ENCODE measurements at regions not wholly inside any gene's neighbourhood (a gene's known extent, or its start where the extent isn't known, plus 50 kb on each side); places are given as distances from the start of the nearest gene placed in this dataset.

DNA sequence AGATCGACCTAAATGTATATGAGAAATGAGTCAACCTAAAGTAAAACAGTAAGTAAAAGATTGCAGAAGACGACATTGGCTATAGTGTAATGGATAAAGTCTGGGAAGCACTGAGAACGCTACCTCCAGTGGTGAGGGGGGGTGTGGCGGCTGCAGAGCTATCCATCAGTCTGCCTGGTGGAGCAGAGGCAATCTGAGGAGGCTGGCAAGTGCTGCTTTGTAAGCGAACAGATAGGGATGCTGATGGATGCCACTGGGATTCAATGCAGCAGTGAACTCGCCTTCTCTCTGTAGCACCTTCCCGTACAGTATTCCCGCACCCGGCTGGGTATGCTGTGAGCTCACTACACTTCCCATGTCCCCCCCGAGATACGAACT is 261.5 kb downstream of the NSG2 start:
- ATAC-seq = no peak
- TF ChIP-seq PPARA (CRISPR knock-in tag; IDR thresholded peaks at IDR 0.05; ENCODE audit: borderline replicate concordance) (no peak), ISL1 (CRISPR knock-in tag; IDR thresholded peaks at IDR 0.05) (no peak), ZNF565 (CRISPR knock-in tag; conservative IDR thresholded peaks at IDR 0.05; ENCODE audit: low read depth) (no peak), ZNF8 (CRISPR knock-in tag; IDR thresholded peaks at IDR 0.05) (no peak)
- TF ChIP-seq, protein P1, sequence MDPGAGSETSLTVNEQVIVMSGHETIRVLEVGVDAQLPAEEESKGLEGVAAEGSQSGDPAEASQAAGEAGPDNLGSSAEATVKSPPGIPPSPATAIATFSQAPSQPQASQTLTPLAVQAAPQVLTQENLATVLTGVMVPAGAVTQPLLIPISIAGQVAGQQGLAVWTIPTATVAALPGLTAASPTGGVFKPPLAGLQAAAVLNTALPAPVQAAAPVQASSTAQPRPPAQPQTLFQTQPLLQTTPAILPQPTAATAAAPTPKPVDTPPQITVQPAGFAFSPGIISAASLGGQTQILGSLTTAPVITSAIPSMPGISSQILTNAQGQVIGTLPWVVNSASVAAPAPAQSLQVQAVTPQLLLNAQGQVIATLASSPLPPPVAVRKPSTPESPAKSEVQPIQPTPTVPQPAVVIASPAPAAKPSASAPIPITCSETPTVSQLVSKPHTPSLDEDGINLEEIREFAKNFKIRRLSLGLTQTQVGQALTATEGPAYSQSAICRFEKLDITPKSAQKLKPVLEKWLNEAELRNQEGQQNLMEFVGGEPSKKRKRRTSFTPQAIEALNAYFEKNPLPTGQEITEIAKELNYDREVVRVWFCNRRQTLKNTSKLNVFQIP (CRISPR knock-in tag; IDR thresholded peaks at IDR 0.05; ENCODE audit: borderline replicate concordance, low read depth) = no peak

DNA sequence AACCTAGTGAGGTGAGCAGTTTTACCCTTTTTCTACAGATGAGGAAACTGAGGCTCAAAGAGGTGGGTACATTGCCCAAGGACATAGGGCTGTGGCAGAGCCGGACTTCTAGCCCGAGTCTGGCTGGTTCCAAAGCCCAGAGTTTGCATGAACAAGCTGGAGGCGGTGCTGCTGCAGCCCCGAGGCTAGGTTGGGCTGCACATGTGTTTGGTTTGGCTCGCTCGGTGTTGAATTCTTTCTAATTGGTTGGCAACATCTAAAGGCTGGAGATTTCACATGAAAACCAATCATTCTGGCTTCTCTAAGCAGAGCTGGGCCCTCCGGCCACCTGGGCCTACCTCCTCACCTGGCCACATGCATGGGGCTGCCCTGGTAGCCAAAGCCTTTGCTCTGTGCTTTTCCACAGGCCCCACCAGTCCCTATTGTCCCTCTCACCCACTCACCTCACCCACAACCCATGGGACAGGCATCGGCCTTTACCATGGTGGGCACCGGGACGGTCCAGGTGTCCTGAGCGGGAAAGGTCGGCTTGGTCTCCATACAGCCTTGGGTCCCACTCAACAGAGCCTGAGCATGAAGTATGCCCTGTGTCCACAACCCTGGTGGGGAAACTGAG is 262.3 kb downstream of the NSG2 start:
- no peak for TF ChIP-seq ZFP30 (CRISPR knock-in tag; IDR thresholded peaks at IDR 0.05)
- no peak for TF ChIP-seq ZNF8 (CRISPR knock-in tag; IDR thresholded peaks at IDR 0.05)
- no peak for TF ChIP-seq CREB5 (CRISPR knock-in tag; IDR thresholded peaks at IDR 0.05; ENCODE audit: low read depth)
- TF ChIP-seq RARB (CRISPR knock-in tag; IDR thresholded peaks at IDR 0.05) = no peak
- no peak for TF ChIP-seq ZNF70 (CRISPR knock-in tag; IDR thresholded peaks at IDR 0.05)
- TF ChIP-seq TCF4 (CRISPR knock-in tag; IDR thresholded peaks at IDR 0.05; ENCODE audit: borderline replicate concordance) = no peak
- TF ChIP-seq SNAI2 (CRISPR knock-in tag; IDR thresholded peaks at IDR 0.05) = no peak
- TF ChIP-seq ZFP3 (CRISPR knock-in tag; IDR thresholded peaks at IDR 0.05) = no peak
- TF ChIP-seq ESRRG (CRISPR knock-in tag; IDR thresholded peaks at IDR 0.05) = no peak
- no peak for TF ChIP-seq ZC3H10 (CRISPR knock-in tag; IDR thresholded peaks at IDR 0.05)
- no peak for TF ChIP-seq PPARA (CRISPR knock-in tag; IDR thresholded peaks at IDR 0.05; ENCODE audit: borderline replicate concordance)
- no peak for TF ChIP-seq TOX (CRISPR knock-in tag; IDR thresholded peaks at IDR 0.05; ENCODE audit: borderline replicate concordance)
- no peak for TF ChIP-seq ZNF565 (CRISPR knock-in tag; conservative IDR thresholded peaks at IDR 0.05; ENCODE audit: low read depth)
- TF ChIP-seq CSRNP3 (CRISPR knock-in tag; IDR thresholded peaks at IDR 0.05) = no peak
- TF ChIP-seq, protein P2, sequence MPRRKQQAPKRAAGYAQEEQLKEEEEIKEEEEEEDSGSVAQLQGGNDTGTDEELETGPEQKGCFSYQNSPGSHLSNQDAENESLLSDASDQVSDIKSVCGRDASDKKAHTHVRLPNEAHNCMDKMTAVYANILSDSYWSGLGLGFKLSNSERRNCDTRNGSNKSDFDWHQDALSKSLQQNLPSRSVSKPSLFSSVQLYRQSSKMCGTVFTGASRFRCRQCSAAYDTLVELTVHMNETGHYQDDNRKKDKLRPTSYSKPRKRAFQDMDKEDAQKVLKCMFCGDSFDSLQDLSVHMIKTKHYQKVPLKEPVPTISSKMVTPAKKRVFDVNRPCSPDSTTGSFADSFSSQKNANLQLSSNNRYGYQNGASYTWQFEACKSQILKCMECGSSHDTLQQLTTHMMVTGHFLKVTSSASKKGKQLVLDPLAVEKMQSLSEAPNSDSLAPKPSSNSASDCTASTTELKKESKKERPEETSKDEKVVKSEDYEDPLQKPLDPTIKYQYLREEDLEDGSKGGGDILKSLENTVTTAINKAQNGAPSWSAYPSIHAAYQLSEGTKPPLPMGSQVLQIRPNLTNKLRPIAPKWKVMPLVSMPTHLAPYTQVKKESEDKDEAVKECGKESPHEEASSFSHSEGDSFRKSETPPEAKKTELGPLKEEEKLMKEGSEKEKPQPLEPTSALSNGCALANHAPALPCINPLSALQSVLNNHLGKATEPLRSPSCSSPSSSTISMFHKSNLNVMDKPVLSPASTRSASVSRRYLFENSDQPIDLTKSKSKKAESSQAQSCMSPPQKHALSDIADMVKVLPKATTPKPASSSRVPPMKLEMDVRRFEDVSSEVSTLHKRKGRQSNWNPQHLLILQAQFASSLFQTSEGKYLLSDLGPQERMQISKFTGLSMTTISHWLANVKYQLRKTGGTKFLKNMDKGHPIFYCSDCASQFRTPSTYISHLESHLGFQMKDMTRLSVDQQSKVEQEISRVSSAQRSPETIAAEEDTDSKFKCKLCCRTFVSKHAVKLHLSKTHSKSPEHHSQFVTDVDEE (CRISPR knock-in tag; IDR thresholded peaks at IDR 0.05) = no peak
- no peak for TF ChIP-seq CSDC2 (CRISPR knock-in tag; IDR thresholded peaks at IDR 0.05)
- TF ChIP-seq PATZ1 (CRISPR knock-in tag; IDR thresholded peaks at IDR 0.05; ENCODE audit: borderline replicate concordance) = no peak
- no peak for TF ChIP-seq BACH2 (CRISPR knock-in tag; IDR thresholded peaks at IDR 0.05; ENCODE audit: borderline replicate concordance)
- no peak for ATAC-seq

DNA sequence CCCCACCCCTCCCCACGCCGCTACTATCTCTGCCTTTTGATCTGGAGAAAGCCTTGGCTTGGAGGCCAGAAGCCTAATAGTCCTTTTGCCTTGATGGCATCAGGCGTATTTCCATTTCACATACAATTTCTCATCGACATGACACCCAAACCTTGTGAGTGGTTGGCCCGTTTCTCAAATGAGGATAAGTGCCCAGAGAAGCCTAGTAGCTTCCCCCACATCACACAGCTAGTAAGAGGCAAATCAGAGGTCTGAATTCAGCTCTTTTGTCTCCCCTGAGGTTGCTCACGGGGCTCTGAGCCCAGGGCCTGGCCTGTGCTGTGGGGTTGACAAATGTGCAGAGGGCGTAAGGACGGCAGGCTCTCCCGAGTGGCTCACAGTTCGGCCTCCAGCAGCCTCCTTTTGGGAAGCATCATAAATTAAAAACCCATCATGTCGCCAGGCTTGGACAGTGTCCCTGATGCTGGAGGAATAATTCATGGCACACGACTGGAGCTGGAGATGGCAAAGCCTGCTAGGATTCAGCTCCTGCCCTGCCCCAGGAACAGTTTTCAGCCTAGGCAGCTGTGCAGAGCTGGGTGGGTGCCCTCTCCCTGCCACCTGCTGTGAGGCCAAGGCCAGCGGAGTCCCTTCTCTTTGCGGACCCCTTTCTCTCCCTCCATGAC is 263.8 kb downstream of the NSG2 start:
- ATAC-seq = no peak
- TF ChIP-seq BACH2 (CRISPR knock-in tag; IDR thresholded peaks at IDR 0.05; ENCODE audit: borderline replicate concordance) (no peak), ZFP30 (CRISPR knock-in tag; IDR thresholded peaks at IDR 0.05) (no peak), GLIS3 (CRISPR knock-in tag; IDR thresholded peaks at IDR 0.05) (no peak), ISL1 (CRISPR knock-in tag; IDR thresholded peaks at IDR 0.05) (no peak), PPARA (CRISPR knock-in tag; IDR thresholded peaks at IDR 0.05; ENCODE audit: borderline replicate concordance) (no peak), PATZ1 (CRISPR knock-in tag; IDR thresholded peaks at IDR 0.05; ENCODE audit: borderline replicate concordance) (no peak), ZC3H10 (CRISPR knock-in tag; IDR thresholded peaks at IDR 0.05) (no peak), CSDC2 (CRISPR knock-in tag; IDR thresholded peaks at IDR 0.05) (no peak), ZNF70 (CRISPR knock-in tag; IDR thresholded peaks at IDR 0.05) (no peak)
- TF ChIP-seq, protein P2 (CRISPR knock-in tag; IDR thresholded peaks at IDR 0.05) = no peak

Measured in SK-N-SH treated with all-trans-retinoic acid at 6 μM for 48 hours (cell line).